MCF 10A (cell line): ENCODE measurements at regions not wholly inside any gene's neighbourhood (a gene's known extent, or its start where the extent isn't known, plus 50 kb on each side); places are given as distances from the start of the nearest gene placed in this dataset.

Experiments
- BruUV-seq: library from RNA; stranded (reverse); fragments of 400-500 nt; replicated peaks from 2 replicates; lab custom pipeline; 2021; lab: Mats Ljungman, UMichigan
- CTCF ChIA-PET: fragments of 300-600 bp; sonication (Branson Sonifier 250); formaldehyde crosslinking; extraction: SDS; loops from one replicate; lab custom pipeline; 2021; ENCODE audit warnings: antibody characterized with exemption, inconsistent platforms; lab: Yijun Ruan, JAX
- POLR2A ChIA-PET: fragments of 300-600, 350-650 bp; sonication (Branson Sonifier 250); formaldehyde crosslinking; extraction: SDS; loops from one replicate; lab custom pipeline; 2020; ENCODE audit warnings: antibody characterized with exemption, inconsistent platforms; lab: Yijun Ruan, JAX
- DNase-seq: peaks from one replicate; pipeline ENCODE4 v3.0.0-alpha.2; 2018; ENCODE audit not compliant: unreplicated experiment
- H3K27ac Mint-ChIP-seq: one replicate; pipeline ENCODE4 v1.8.0; 2022; ENCODE audit warnings: mild to moderate bottlenecking, low read depth, mixed read lengths; ENCODE audit not compliant: unreplicated experiment
- H3K27me3 Mint-ChIP-seq: one replicate; pipeline ENCODE4 v1.8.0; 2022; ENCODE audit warnings: mixed read lengths; ENCODE audit not compliant: insufficient read depth, unreplicated experiment
- H3K36me3 Mint-ChIP-seq: one replicate; pipeline ENCODE4 v1.8.0; 2022; ENCODE audit warnings: mild to moderate bottlenecking, moderate library complexity, mixed read lengths; ENCODE audit not compliant: insufficient read depth, unreplicated experiment
- H3K4me1 Mint-ChIP-seq: one replicate; pipeline ENCODE4 v1.8.0; 2022; ENCODE audit warnings: mixed read lengths; ENCODE audit not compliant: insufficient read depth, unreplicated experiment
- H3K4me3 Mint-ChIP-seq: one replicate; pipeline ENCODE4 v1.8.0; 2022; ENCODE audit warnings: mild to moderate bottlenecking, moderate library complexity, mixed read lengths; ENCODE audit not compliant: unreplicated experiment
- H3K9me3 Mint-ChIP-seq: one replicate; pipeline ENCODE4 v1.8.0; 2022; ENCODE audit warnings: mixed read lengths; ENCODE audit not compliant: unreplicated experiment
- intact Hi-C: fragments of 100-400 bp; cut with micrococcal nuclease; formaldehyde crosslinking; loops from 2 replicates; pipeline ENCODE4 v1.14.1; 2022
- TF ChIP-seq, protein P1 (sequence below): fragments of 200-600 bp; IDR thresholded peaks from one replicate; pipeline ENCODE4 v1.8.0; 2022; ENCODE audit warnings: antibody characterized with exemption, mild to moderate bottlenecking; ENCODE audit not compliant: unreplicated experiment

DNA sequence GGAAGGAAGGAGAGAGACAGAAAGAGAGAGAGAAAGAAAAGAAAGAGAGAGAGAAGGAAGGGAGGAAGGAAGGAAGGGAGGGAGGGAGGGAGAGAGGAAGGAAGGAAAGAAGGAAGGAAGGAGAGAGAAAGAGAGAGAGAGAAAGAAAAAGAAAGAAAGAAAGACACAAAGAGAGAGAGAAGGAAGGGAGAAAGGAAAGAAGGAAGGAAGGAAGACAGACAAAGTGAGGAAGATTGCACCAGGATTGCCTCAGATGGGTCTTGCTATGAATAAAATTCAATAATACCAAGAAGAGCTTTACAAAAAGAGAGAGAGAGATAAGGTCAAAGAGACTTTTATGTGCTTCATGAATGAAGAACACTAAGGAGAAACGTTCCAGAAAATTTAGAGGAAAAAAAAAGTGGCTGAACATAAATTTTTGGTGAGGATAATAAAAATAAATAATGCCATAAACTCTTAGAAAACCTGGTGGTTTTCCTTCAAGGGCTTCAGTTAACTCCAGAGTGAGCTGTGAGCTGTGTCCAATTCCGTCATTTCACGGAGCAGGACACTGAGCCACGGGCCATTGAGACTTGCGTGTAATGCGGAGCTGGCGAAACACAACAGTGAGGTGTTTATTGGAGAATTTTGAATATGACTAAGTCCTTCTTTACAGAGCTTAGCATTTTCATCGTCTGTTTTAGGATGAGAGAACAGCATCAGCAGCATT lies 72.7 kb upstream of the TNRC6C start:
- DNase-seq = no peak
- Mint-ChIP-seq H3K36me3 (peaks cover 6% of the 10 kb centered on the region), H3K4me3 (no peak overlapping the region), H3K9me3 (no peaks in the 10 kb centered on the region), H3K27me3 (peaks cover 22% of the 10 kb centered on the region), H3K27ac (no peak overlapping the region), H3K4me1 (peaks cover 38% of the 10 kb centered on the region)
- intact Hi-C loops = loop anchor here (5.0 to 10.0 kb wide), 2 partner anchors 51 to 344 kb away; no protein-coding TSS in a partner anchor
- ChIA-PET CTCF (interaction anchor here (0.6 kb wide), 1 partner anchor 42 kb away, joined by 3 read pairs; no protein-coding TSS in a partner anchor), POLR2A (interaction anchor here (1.4 kb wide), 1 partner anchor 9 kb away, joined by 3 read pairs; no protein-coding TSS in a partner anchor)
- no TSS peak for BruUV-seq
- TF ChIP-seq, protein P1, sequence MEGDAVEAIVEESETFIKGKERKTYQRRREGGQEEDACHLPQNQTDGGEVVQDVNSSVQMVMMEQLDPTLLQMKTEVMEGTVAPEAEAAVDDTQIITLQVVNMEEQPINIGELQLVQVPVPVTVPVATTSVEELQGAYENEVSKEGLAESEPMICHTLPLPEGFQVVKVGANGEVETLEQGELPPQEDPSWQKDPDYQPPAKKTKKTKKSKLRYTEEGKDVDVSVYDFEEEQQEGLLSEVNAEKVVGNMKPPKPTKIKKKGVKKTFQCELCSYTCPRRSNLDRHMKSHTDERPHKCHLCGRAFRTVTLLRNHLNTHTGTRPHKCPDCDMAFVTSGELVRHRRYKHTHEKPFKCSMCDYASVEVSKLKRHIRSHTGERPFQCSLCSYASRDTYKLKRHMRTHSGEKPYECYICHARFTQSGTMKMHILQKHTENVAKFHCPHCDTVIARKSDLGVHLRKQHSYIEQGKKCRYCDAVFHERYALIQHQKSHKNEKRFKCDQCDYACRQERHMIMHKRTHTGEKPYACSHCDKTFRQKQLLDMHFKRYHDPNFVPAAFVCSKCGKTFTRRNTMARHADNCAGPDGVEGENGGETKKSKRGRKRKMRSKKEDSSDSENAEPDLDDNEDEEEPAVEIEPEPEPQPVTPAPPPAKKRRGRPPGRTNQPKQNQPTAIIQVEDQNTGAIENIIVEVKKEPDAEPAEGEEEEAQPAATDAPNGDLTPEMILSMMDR = no peak

- H3K9me3 Mint-ChIP-seq = no peaks in the 10 kb centered on the region
- POLR2A ChIA-PET = interaction anchor here (0.7 to 1.4 kb wide), 3 partner anchors 9 to 72 kb away, joined by 3 read pairs; partner anchors contain the start of gene TNRC6C
- H3K4me1 Mint-ChIP-seq = peaks cover 37% of the 10 kb centered on the region
- no TSS peak for BruUV-seq
- intact Hi-C loops = loop anchor here (5.0 to 10.0 kb wide), 2 partner anchors 52 to 344 kb away; no protein-coding TSS in a partner anchor
- no peak overlapping the region for H3K27ac Mint-ChIP-seq
- CTCF ChIA-PET = interaction anchor here (0.6 kb wide), 1 partner anchor 41 kb away, joined by 3 read pairs; no protein-coding TSS in a partner anchor
- H3K27me3 Mint-ChIP-seq = peaks cover 25% of the 10 kb centered on the region
- DNase-seq = peak; percentile 69
- TF ChIP-seq, protein P1 = no peak
- peaks cover 5% of the 10 kb centered on the region for H3K36me3 Mint-ChIP-seq
- no peak overlapping the region for H3K4me3 Mint-ChIP-seq
These were observed 72.1 kb upstream of the TNRC6C start for GRCh38 chr17:77886387-77886728.

- Mint-ChIP-seq H3K27ac (no peak overlapping the region), H3K4me3 (peak overlapping the region; percentile 69), H3K9me3 (no peaks in the 10 kb centered on the region), H3K4me1 (peaks cover 30% of the 10 kb centered on the region), H3K27me3 (peaks cover 33% of the 10 kb centered on the region), H3K36me3 (no peaks in the 10 kb centered on the region)
- TSS peak; percentile 91 for BruUV-seq
- CTCF ChIA-PET = no interaction called here
- intact Hi-C loops = loop anchor here (5.0 to 10.0 kb wide), 2 partner anchors 52 to 345 kb away; no protein-coding TSS in a partner anchor
- TF ChIP-seq, protein P1 = no peak
- POLR2A ChIA-PET = interaction anchor here (0.7 to 1.4 kb wide), 4 partner anchors 8 to 91 kb away, joined by 3 to 4 read pairs (median 3); partner anchors contain the start of gene TNRC6C
- no peak for DNase-seq
These were observed 71.4 kb upstream of the TNRC6C start for GRCh38 chr17:77887110-77887463.

DNA sequence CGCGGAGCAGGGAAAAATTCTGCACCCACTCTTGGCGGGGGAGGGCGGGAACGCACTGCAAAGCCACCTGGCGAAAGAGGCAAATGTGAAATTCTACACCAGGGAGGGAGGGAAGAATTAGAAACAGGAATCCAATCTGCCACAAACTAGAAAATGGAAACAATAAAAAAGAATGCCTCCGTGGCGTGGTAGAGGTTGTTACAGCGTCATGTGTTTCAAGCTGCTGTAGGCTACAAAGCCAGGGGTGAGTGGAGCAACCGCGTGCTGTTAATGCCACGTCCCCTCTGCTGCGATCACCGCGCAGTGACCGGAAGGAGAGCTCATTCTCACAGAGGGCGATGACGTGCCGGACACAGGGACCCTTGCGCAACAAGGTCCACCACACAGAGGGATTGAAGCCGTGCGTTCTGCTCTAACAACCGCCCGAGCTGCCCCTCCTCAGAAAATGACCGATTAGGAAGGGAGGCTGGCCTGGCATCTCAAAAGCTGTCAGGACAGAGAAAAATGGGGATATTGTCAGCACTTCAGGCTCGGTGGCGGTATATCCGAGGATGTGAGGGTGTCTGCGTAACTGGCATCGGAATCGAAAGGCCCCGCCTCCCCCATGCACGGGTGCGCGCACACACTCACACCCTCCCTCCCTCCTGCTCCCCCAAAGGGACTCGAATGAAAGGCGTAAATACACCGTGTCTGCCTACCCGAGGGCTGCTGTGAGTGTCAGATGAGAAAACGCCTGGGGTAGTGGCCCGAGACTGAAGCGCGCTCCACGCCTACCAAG lies 70.8 kb upstream of the TNRC6C start:
- POLR2A ChIA-PET = interaction anchor here (1.0 to 1.2 kb wide), 2 partner anchors 71 to 90 kb away, joined by 4 read pairs; partner anchors contain the start of gene TNRC6C
- Mint-ChIP-seq H3K4me1 (peaks cover 24% of the 10 kb centered on the region), H3K36me3 (no peaks in the 10 kb centered on the region), H3K27me3 (peaks cover 34% of the 10 kb centered on the region), H3K9me3 (no peaks in the 10 kb centered on the region), H3K27ac (no peak overlapping the region), H3K4me3 (peak overlapping the region; percentile 69)
- TF ChIP-seq, protein P1 = no peak
- DNase-seq = peak; percentile 59
- intact Hi-C loops = loop anchor here (5.0 to 10.0 kb wide), 2 partner anchors 53 to 345 kb away; no protein-coding TSS in a partner anchor
- BruUV-seq = no TSS peak
- CTCF ChIA-PET = no interaction called here
